Stimulated activated CD8-positive, alpha-beta memory T cell treated with anti-CD3 and anti-CD28 coated beads, Interleukin-4, amount 100 ng/mL, for 24 hours (primary cell): ENCODE measurements at regions not wholly inside any gene's neighbourhood (a gene's known extent, or its start where the extent isn't known, plus 50 kb on each side); places are given as distances from the start of the nearest gene placed in this dataset.
"Not testable (repeated sequence)": the region's sequence is repeated elsewhere in the genome, so short reads cannot be mapped to it uniquely, and the experiment has no call there.

Experiments used
- DNase-seq: peaks from one replicate; pipeline ENCODE4 v3.0.0-alpha.2; 2020; ENCODE audit warnings: low read depth

- no peak for DNase-seq
Observed at GRCh38 chr5:99019254-99019653, 90.4 kb upstream of the CHD1 start.

- no peak for DNase-seq
Observed at GRCh38 chr5:99010294-99010693, 81.5 kb upstream of the CHD1 start.

GRCh38 chr5:99008009-99008408 lies 79.2 kb upstream of the CHD1 start:
- DNase-seq = not testable (repeated sequence)

- DNase-seq = no peak
Observed at GRCh38 chr5:99005506-99005905, 76.7 kb upstream of the CHD1 start.

- no peak for DNase-seq
Observed at GRCh38 chr5:99004960-99005359, 76.2 kb upstream of the CHD1 start.

GRCh38 chr5:99000876-99001275 lies 72.1 kb upstream of the CHD1 start:
- no peak for DNase-seq

GRCh38 chr5:99000221-99000620 lies 71.4 kb upstream of the CHD1 start:
- DNase-seq = no peak

- no peak for DNase-seq
Observed at GRCh38 chr5:98999631-99000030, 70.8 kb upstream of the CHD1 start.

- no peak for DNase-seq
Observed at GRCh38 chr5:98997000-98997399, 68.2 kb upstream of the CHD1 start.

- DNase-seq = no peak
Observed at GRCh38 chr5:98994611-98995010, 65.8 kb upstream of the CHD1 start.

- no peak for DNase-seq
Observed at GRCh38 chr5:98993512-98993911, 64.7 kb upstream of the CHD1 start.

GRCh38 chr5:98992552-98992951 lies 63.7 kb upstream of the CHD1 start:
- DNase-seq = no peak

GRCh38 chr5:98989727-98990126 lies 60.9 kb upstream of the CHD1 start:
- no peak for DNase-seq

GRCh38 chr5:98986587-98986986 lies 57.8 kb upstream of the CHD1 start:
- no peak for DNase-seq

- no peak for DNase-seq
Observed at GRCh38 chr5:98982880-98983279, 54.1 kb upstream of the CHD1 start.
